SU-DHL-6 (cell line): ENCODE measurements at regions not wholly inside any gene's neighbourhood (a gene's known extent, or its start where the extent isn't known, plus 50 kb on each side); places are given as distances from the start of the nearest gene placed in this dataset.

Experiments
- CTCF ChIP-seq: fragments of 200-600 bp; sonication (generic); IDR thresholded peaks from one replicate; pipeline ENCODE4 v1.5.1; 2017; ENCODE audit warnings: antibody characterized with exemption, mild to moderate bottlenecking, low read length, moderate library complexity; ENCODE audit not compliant: insufficient read depth, poor library complexity, severe bottlenecking
- EZH2phosphoT487 ChIP-seq: fragments of 200-600 bp; sonication (generic), shearing (Covaris generic); conservative IDR thresholded peaks from 2 replicates; pipeline ENCODE4 v1.6.1; 2018; ENCODE audit warnings: mild to moderate bottlenecking, antibody characterized with exemption, low read length, moderate library complexity, mixed read lengths

- TF ChIP-seq CTCF, result no peak
- TF ChIP-seq EZH2phosphoT487, result no peak
Observed at GRCh38 chr7:115647712-115648111, 382.9 kb downstream of the TFEC start.
